HG03097 (cell line): ENCODE measurements at regions not wholly inside any gene's neighbourhood (a gene's known extent, or its start where the extent isn't known, plus 50 kb on each side); places are given as distances from the start of the nearest gene placed in this dataset.

Source experiments
- ATAC-seq: cut with Tn5 transposase; IDR thresholded peaks from one replicate; pipeline ENCODE4 v1.9.1; 2021; ENCODE audit not compliant: unreplicated experiment, low FRiP score

GRCh38 chr11:80084608-80085007 is 643.8 kb upstream of the TENM4 start:
- no peak for ATAC-seq

GRCh38 chr11:80083531-80083951 is 642.7 kb upstream of the TENM4 start:
- ATAC-seq = no peak

GRCh38 chr11:80082406-80082805 is 641.6 kb upstream of the TENM4 start:
- no peak for ATAC-seq

- ATAC-seq = no peak
Measured at GRCh38 chr11:80077113-80077512, 636.3 kb upstream of the TENM4 start.

- no peak for ATAC-seq
Measured at GRCh38 chr11:80074837-80075236, 634.0 kb upstream of the TENM4 start.

- no peak for ATAC-seq
Measured at GRCh38 chr11:80066291-80066690, 625.5 kb upstream of the TENM4 start.

- no peak for ATAC-seq
Measured at GRCh38 chr11:80065086-80065485, 624.3 kb upstream of the TENM4 start.

GRCh38 chr11:80061056-80061455 is 620.2 kb upstream of the TENM4 start:
- no peak for ATAC-seq

- no peak for ATAC-seq
Measured at GRCh38 chr11:80054582-80055165, 613.8 kb upstream of the TENM4 start.

- no peak for ATAC-seq
Measured at GRCh38 chr11:80048513-80048912, 607.7 kb upstream of the TENM4 start.

GRCh38 chr11:80041136-80042000 is 600.5 kb upstream of the TENM4 start:
- ATAC-seq = no peak

GRCh38 chr11:80034801-80035200 is 594.0 kb upstream of the TENM4 start:
- ATAC-seq = no peak

GRCh38 chr11:80031014-80031600 is 590.3 kb upstream of the TENM4 start:
- no peak for ATAC-seq

GRCh38 chr11:80028998-80029397 is 588.2 kb upstream of the TENM4 start:
- ATAC-seq = no peak

GRCh38 chr11:80024119-80024518 is 583.3 kb upstream of the TENM4 start:
- ATAC-seq = no peak

- no peak for ATAC-seq
Measured at GRCh38 chr11:80023386-80023785, 582.6 kb upstream of the TENM4 start.

GRCh38 chr11:80010536-80010935 is 569.7 kb upstream of the TENM4 start:
- no peak for ATAC-seq

GRCh38 chr11:80009081-80009480 is 568.3 kb upstream of the TENM4 start:
- ATAC-seq = no peak

GRCh38 chr11:80007616-80008015 is 566.8 kb upstream of the TENM4 start:
- no peak for ATAC-seq

GRCh38 chr11:79990141-79990540 is 549.3 kb upstream of the TENM4 start:
- no peak for ATAC-seq

GRCh38 chr11:79982185-79982584 is 541.4 kb upstream of the TENM4 start:
- ATAC-seq = no peak

GRCh38 chr11:79980916-79981315 is 540.1 kb upstream of the TENM4 start:
- no peak for ATAC-seq
